GM12878 (cell line): ENCODE measurements at regions not wholly inside any gene's neighbourhood (a gene's known extent, or its start where the extent isn't known, plus 50 kb on each side); places are given as distances from the start of the nearest gene placed in this dataset.

ENCODE experiments used
- ATAC-seq: fragments of 200-7000 bp; cut with Tn5 transposase; 3 replicates; pipeline ENCODE4 v1.9.1; 2020; ENCODE audit warnings: mild to moderate bottlenecking, moderate library complexity
- BruUV-seq: library from RNA; stranded (reverse); fragments of 400-500 nt; replicated peaks from 2 replicates; lab custom pipeline; 2021; lab: Mats Ljungman, UMichigan
- CTCF ChIA-PET: fragments of 300-600 bp; sonication (Branson Sonifier 250); formaldehyde crosslinking; extraction: SDS; loops from one replicate; lab custom pipeline; 2021; ENCODE audit warnings: inconsistent platforms; lab: Yijun Ruan, JAX
- POLR2A ChIA-PET: fragments of 350-600 bp; formaldehyde crosslinking; extraction: SDS; loops from one replicate; lab custom pipeline; 2021; ENCODE audit warnings: inconsistent platforms; lab: Charles Lee
- RAD21 ChIA-PET: fragments of 300-600 bp; sonication (Branson Sonifier 250); formaldehyde crosslinking; loops from one replicate; lab custom pipeline; 2023; ENCODE audit warnings: antibody characterized with exemption; ENCODE audit not compliant: unreplicated experiment; lab: Charles Lee
- SMC1A ChIA-PET: fragments of 300-600 bp; sonication (Branson Sonifier 250); formaldehyde crosslinking; loops from one replicate; lab custom pipeline; 2023; ENCODE audit not compliant: unreplicated experiment, uncharacterized antibody; lab: Charles Lee
- DNase-seq: peaks from one replicate; pipeline ENCODE4 v3.0.0-alpha.2; 2011; ENCODE audit warnings: low read depth, low spot score
- FAIRE-seq: peaks from 3 replicates; lab custom pipeline; 2011; peaks lifted over from hg19 to GRCh38; lab: Jason Lieb, UNC
- H2AFZ ChIP-seq: 2 replicates; pipeline ENCODE4 v1.6.0; 2011; ENCODE audit warnings: low read depth, low read length, control low read depth; ENCODE audit not compliant: control insufficient read depth
- H3K27ac ChIP-seq: 2 replicates; pipeline ENCODE4 v1.5.1; 2011; ENCODE audit warnings: control low read depth; ENCODE audit not compliant: control insufficient read depth, insufficient read depth
- H3K27me3 ChIP-seq, 2 experiments: replicated peaks in 1 of 2; 2 replicates each; pipeline versions ENCODE4 v1.6.0 to v1.6.1; 2011; ENCODE audit warnings: low read length in 1 of 2; ENCODE audit not compliant: control insufficient read depth in 2 of 2, insufficient read depth in 2 of 2
- H3K36me3 ChIP-seq, 2 experiments: 2 replicates each; pipeline ENCODE4 v1.5.1; 2011; ENCODE audit warnings: low read length in 1 of 2; ENCODE audit not compliant: control insufficient read depth in 2 of 2, insufficient read depth in 2 of 2
- H3K4me1 ChIP-seq: 2 replicates; pipeline ENCODE4 v1.6.1; 2011; ENCODE audit warnings: mild to moderate bottlenecking, low read length, moderate library complexity, mixed read lengths; ENCODE audit not compliant: control insufficient read depth, insufficient read depth
- H3K4me2 ChIP-seq: 2 replicates; pipeline ENCODE4 v1.6.0; 2011; ENCODE audit warnings: control low read depth; ENCODE audit not compliant: control insufficient read depth, insufficient read depth
- H3K4me3 ChIP-seq: fragments of 200-600 bp; sonication (generic); 2 replicates; pipeline ENCODE4 v1.5.1; 2016
- H3K79me2 ChIP-seq: 2 replicates; pipeline ENCODE4 v1.6.0; 2011; ENCODE audit warnings: low read length; ENCODE audit not compliant: control insufficient read depth, insufficient read depth
- H3K9ac ChIP-seq: 2 replicates; pipeline ENCODE4 v1.8.0; 2011; ENCODE audit warnings: low read length, control low read depth, mixed read lengths; ENCODE audit not compliant: control insufficient read depth, insufficient read depth
- H3K9me3 ChIP-seq: replicated peaks from 3 replicates; pipeline ENCODE4 v1.5.1; 2011; ENCODE audit warnings: mild to moderate bottlenecking, low read length; ENCODE audit not compliant: control insufficient read depth, insufficient read depth
- H4K20me1 ChIP-seq: 2 replicates; pipeline ENCODE4 v1.6.0; 2011; ENCODE audit not compliant: control insufficient read depth, insufficient read depth
- CTCF ChIP-seq, 3 experiments: IDR thresholded peaks in 2 of 3; conservative IDR thresholded peaks in 1 of 3; 2 replicates each; pipeline ENCODE4 v1.5.1; 2011; ENCODE audit warnings: low read depth in 3 of 3, low read length in 3 of 3, mild to moderate bottlenecking in 3 of 3, control low read depth in 2 of 3, moderate library complexity in 2 of 3, inconsistent platforms in 1 of 3, mixed read lengths in 1 of 3; ENCODE audit not compliant: control insufficient read depth in 2 of 3, insufficient read depth in 1 of 3; ENCODE audit errors: extremely low read depth in 1 of 3
- PML ChIP-seq: IDR thresholded peaks from 2 replicates; pipeline ENCODE4 v1.6.1; 2012; ENCODE audit warnings: low read length, inconsistent platforms
- RAD21 ChIP-seq: IDR thresholded peaks from 2 replicates; pipeline ENCODE4 v1.6.1; 2011; ENCODE audit warnings: mild to moderate bottlenecking, low read depth, low read length, moderate library complexity; ENCODE audit not compliant: insufficient read depth
- SMC3 ChIP-seq: IDR thresholded peaks from 2 replicates; pipeline ENCODE4 v1.6.1; 2011; ENCODE audit warnings: low read length, improper control_type of control experiment, borderline replicate concordance
- in situ Hi-C: fragments of 300-500 bp; cut with MboI; formaldehyde crosslinking; loops from 9 replicates; pipeline ENCODE4 v1.14.3; 2018; ENCODE audit warnings: mixed read lengths
- intact Hi-C: fragments of 100-400 bp; cut with micrococcal nuclease; formaldehyde crosslinking; loops from one replicate; pipeline ENCODE4 v1.14.2; 2022; ENCODE audit not compliant: unreplicated experiment

DNA sequence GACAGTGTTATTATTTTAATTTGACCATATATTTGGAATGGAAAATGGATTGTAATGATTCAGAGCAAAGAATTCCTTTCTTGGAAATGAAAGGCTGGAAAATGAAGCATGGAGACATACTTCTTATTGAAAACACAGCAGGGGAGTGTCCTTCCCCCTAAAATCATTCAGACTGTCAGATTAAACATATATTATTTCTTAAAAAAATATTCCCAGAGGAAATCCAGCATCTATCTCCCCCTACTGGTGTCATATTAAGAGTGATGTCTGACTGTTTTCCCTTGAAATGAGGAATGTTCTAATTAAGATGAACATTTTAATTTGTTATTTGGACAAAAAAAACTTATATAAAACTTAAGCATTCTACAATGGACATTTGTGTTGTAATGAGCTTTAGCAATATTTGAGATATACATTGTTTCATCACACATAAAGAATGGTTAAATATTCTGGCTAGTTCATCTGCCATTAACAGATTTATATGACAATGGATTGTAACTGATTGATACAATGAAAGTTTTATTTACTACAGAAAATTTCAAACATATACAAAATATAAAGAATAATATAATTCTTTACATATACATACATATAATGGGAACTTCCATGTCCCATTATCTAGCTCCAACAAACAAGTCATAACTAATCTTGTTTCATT lies 264.6 kb downstream of the SPRY1 start:
- no peaks in the 10 kb centered on the region; the same call in 2 of the 3 replicates for H3K9me3 ChIP-seq
- SMC1A ChIA-PET: interaction anchor here (0.6 to 6.5 kb wide), 32 partner anchors 11 to 660 kb away, joined by 3 to 74 read pairs (median 4); partner anchors contain the start of gene SPRY1
- no TSS peak for BruUV-seq
- intact Hi-C loops: loop anchor here (2.0 kb wide), 3 partner anchors 262 to 602 kb away; no protein-coding TSS in a partner anchor
- no peak for FAIRE-seq
- RAD21 ChIA-PET: interaction anchor here (0.5 to 6.1 kb wide), 12 partner anchors 11 to 560 kb away, joined by 3 to 60 read pairs (median 4); partner anchors contain the start of gene SPRY1
- H3K79me2 ChIP-seq: no peaks in the 10 kb centered on the region
- DNase-seq: no peak
- H4K20me1 ChIP-seq: no peaks in the 10 kb centered on the region
- TF ChIP-seq CTCF (IDR thresholded peaks at IDR 0.05 in 2 of 3, conservative IDR thresholded peaks at IDR 0.05 in 1 of 3; ENCODE audit: control insufficient read depth in 2 of 3, extremely low read depth in 1 of 3, insufficient read depth in 1 of 3, low read depth in 3 of 3, low read length in 3 of 3): peak in 2 of 3 experiments; percentile 21 to 38; a peak in 3 of 6 replicates
- TF ChIP-seq PML: no peak
- TF ChIP-seq RAD21: peak; percentile 51
- peak; percentile 52; the same call in 1 of the 2 replicates for TF ChIP-seq SMC3
- in situ Hi-C loops: loop anchor here (10.0 kb wide), 1 partner anchor 566 kb away; no protein-coding TSS in a partner anchor
- H3K27ac ChIP-seq: no peak overlapping the region
- no peak for ATAC-seq
- POLR2A ChIA-PET: no interaction called here
- H3K9ac ChIP-seq: no peak overlapping the region
- H3K36me3 ChIP-seq: no peaks in the 10 kb centered on the region
- peaks cover 0 to 2% of the 10 kb centered on the region in 2 experiments; a peak in 1 of 4 replicates for H3K27me3 ChIP-seq
- no peaks in the 10 kb centered on the region for H3K4me1 ChIP-seq
- H3K4me2 ChIP-seq: no peak overlapping the region
- CTCF ChIA-PET: interaction anchor here (0.7 to 7.0 kb wide), 33 partner anchors 10 to 564 kb away, joined by 3 to 122 read pairs (median 4); partner anchors contain the start of gene SPRY1
- no peak overlapping the region for H2AFZ ChIP-seq
- H3K4me3 ChIP-seq: no peak overlapping the region
